HEK293 (cell line): ENCODE measurements at regions not wholly inside any gene's neighbourhood (a gene's known extent, or its start where the extent isn't known, plus 50 kb on each side); places are given as distances from the start of the nearest gene placed in this dataset.

Experiments used
- CTCF ChIP-seq: fragments of 450-650 bp; formaldehyde crosslinking; IDR thresholded peaks from 2 replicates; pipeline ENCODE4 v1.5.1; 2016; ENCODE audit warnings: missing biosample characterization, missing genetic modification characterization
- PRDM10 ChIP-seq: fragments of 450-650 bp; formaldehyde crosslinking; IDR thresholded peaks from 2 replicates; pipeline ENCODE4 v1.5.1; 2016; ENCODE audit warnings: missing biosample characterization, missing genetic modification characterization
- ZBTB7A ChIP-seq: fragments of 450-650 bp; formaldehyde crosslinking; IDR thresholded peaks from 2 replicates; pipeline ENCODE4 v1.5.1; 2016; ENCODE audit warnings: low read depth, missing biosample characterization, missing genetic modification characterization

DNA sequence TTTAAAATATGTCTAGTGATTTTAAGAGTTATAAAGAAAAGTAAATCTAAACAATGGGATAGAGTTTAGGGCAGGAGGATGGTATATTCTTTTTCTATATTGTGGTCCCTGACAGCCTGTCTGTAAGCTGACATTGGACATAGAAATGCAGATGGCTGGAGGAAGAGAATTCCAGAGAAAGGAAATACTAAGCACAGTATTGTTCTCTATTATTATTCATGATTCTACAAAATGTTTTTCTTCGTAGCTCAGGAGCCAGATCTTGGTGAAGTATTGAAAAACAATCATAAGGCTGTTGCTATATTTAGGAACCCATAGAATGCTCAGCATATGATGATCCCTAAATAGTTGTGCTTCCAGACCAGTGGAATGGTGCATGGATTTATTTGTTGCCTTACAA lies 117.0 kb upstream of the FAM3C start:
- TF ChIP-seq PRDM10 (no peak), CTCF (tag by site-specific recombination) (no peak), ZBTB7A (tag by site-specific recombination) (no peak)
